ENCODE measurements at regions not wholly inside any gene's neighbourhood (a gene's known extent, or its start where the extent isn't known, plus 50 kb on each side); places are given as distances from the start of the nearest gene placed in this dataset.

DNA sequence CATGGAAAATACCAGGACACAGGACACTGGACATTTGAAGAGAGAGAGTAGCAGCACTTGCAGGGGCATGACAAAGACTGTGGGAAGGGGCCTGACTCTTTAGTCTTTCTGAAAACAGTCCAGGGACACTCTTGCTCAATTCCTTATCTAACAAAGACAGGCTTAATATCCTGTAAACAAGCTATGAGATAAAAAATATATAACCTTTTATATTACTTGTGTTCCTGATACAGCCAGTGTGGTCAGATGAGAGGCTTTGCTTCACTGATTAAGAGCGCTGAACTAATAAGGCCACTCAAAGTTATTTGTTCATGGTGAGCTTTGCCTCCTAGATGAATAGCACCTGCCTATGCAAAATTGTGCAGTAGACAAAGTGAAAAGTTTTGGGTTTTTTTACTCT lies 518.7 kb downstream of the LRRC70 start (continued):
- TF ChIP-seq CTCF (IDR thresholded peaks at IDR 0.05; ENCODE audit: control extremely low read depth in 1 of 3, insufficient read depth in 1 of 3, low read depth in 1 of 3, low read length in 3 of 3) (no peak), TAF7 (optimal IDR thresholded peaks at IDR 0.05; ENCODE audit: borderline replicate concordance, low read depth, low read length) (no peak), BRCA1 (IDR thresholded peaks at IDR 0.05; ENCODE audit: low read depth, low read length) (no peak)
- TF ChIP-seq, protein P1, sequence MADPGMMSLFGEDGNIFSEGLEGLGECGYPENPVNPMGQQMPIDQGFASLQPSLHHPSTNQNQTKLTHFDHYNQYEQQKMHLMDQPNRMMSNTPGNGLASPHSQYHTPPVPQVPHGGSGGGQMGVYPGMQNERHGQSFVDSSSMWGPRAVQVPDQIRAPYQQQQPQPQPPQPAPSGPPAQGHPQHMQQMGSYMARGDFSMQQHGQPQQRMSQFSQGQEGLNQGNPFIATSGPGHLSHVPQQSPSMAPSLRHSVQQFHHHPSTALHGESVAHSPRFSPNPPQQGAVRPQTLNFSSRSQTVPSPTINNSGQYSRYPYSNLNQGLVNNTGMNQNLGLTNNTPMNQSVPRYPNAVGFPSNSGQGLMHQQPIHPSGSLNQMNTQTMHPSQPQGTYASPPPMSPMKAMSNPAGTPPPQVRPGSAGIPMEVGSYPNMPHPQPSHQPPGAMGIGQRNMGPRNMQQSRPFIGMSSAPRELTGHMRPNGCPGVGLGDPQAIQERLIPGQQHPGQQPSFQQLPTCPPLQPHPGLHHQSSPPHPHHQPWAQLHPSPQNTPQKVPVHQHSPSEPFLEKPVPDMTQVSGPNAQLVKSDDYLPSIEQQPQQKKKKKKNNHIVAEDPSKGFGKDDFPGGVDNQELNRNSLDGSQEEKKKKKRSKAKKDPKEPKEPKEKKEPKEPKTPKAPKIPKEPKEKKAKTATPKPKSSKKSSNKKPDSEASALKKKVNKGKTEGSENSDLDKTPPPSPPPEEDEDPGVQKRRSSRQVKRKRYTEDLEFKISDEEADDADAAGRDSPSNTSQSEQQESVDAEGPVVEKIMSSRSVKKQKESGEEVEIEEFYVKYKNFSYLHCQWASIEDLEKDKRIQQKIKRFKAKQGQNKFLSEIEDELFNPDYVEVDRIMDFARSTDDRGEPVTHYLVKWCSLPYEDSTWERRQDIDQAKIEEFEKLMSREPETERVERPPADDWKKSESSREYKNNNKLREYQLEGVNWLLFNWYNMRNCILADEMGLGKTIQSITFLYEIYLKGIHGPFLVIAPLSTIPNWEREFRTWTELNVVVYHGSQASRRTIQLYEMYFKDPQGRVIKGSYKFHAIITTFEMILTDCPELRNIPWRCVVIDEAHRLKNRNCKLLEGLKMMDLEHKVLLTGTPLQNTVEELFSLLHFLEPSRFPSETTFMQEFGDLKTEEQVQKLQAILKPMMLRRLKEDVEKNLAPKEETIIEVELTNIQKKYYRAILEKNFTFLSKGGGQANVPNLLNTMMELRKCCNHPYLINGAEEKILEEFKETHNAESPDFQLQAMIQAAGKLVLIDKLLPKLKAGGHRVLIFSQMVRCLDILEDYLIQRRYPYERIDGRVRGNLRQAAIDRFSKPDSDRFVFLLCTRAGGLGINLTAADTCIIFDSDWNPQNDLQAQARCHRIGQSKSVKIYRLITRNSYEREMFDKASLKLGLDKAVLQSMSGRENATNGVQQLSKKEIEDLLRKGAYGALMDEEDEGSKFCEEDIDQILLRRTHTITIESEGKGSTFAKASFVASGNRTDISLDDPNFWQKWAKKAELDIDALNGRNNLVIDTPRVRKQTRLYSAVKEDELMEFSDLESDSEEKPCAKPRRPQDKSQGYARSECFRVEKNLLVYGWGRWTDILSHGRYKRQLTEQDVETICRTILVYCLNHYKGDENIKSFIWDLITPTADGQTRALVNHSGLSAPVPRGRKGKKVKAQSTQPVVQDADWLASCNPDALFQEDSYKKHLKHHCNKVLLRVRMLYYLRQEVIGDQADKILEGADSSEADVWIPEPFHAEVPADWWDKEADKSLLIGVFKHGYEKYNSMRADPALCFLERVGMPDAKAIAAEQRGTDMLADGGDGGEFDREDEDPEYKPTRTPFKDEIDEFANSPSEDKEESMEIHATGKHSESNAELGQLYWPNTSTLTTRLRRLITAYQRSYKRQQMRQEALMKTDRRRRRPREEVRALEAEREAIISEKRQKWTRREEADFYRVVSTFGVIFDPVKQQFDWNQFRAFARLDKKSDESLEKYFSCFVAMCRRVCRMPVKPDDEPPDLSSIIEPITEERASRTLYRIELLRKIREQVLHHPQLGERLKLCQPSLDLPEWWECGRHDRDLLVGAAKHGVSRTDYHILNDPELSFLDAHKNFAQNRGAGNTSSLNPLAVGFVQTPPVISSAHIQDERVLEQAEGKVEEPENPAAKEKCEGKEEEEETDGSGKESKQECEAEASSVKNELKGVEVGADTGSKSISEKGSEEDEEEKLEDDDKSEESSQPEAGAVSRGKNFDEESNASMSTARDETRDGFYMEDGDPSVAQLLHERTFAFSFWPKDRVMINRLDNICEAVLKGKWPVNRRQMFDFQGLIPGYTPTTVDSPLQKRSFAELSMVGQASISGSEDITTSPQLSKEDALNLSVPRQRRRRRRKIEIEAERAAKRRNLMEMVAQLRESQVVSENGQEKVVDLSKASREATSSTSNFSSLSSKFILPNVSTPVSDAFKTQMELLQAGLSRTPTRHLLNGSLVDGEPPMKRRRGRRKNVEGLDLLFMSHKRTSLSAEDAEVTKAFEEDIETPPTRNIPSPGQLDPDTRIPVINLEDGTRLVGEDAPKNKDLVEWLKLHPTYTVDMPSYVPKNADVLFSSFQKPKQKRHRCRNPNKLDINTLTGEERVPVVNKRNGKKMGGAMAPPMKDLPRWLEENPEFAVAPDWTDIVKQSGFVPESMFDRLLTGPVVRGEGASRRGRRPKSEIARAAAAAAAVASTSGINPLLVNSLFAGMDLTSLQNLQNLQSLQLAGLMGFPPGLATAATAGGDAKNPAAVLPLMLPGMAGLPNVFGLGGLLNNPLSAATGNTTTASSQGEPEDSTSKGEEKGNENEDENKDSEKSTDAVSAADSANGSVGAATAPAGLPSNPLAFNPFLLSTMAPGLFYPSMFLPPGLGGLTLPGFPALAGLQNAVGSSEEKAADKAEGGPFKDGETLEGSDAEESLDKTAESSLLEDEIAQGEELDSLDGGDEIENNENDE (IDR thresholded peaks at IDR 0.05; ENCODE audit: insufficient replicate concordance, low read length) = no peak

All from H1 (cell line).